SH-SY5Y (cell line): ENCODE measurements at regions not wholly inside any gene's neighbourhood (a gene's known extent, or its start where the extent isn't known, plus 50 kb on each side); places are given as distances from the start of the nearest gene placed in this dataset.

Experiments
- GATA2 ChIP-seq: IDR thresholded peaks from 2 replicates; pipeline ENCODE4 v1.6.1; 2011; ENCODE audit warnings: mild to moderate bottlenecking, low read depth, low read length
- GATA3 ChIP-seq: IDR thresholded peaks from 2 replicates; pipeline ENCODE4 v1.6.1; 2011; ENCODE audit warnings: low read depth, mild to moderate bottlenecking, low read length, moderate library complexity

DNA sequence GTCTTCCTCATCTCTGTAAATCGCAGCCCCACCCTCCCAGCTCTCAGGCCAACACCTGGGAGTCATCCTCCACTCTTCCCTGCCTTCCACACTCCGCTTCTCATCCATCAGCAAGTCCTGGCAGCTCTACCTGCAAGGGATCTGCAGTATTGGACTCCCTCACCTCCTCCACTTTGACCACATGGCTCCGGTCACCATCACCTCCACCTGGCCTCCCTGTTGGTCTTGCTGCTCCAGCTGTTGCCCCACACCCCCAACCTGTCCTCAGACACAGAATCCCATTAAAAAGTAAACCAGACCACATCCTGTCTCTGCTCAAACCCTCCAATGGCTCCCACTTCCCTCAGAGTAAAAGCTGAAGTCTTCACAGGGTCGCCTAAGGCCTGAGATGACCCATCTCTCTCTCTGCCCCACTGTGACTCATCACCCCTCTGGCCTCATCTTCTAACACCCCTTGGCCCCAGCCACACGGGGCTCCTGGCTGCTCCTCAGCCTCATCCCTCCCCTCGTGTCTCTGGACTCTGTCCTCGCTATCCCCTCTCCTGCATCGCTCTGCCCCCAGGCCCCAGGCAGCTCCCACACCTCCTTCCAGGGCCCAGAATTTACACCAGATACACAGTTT is 185.1 kb upstream of the SULF2 start:
- TF ChIP-seq GATA3 (no peak), GATA2 (no peak)
